IMR-90 (cell line): ENCODE measurements at regions not wholly inside any gene's neighbourhood (a gene's known extent, or its start where the extent isn't known, plus 50 kb on each side); places are given as distances from the start of the nearest gene placed in this dataset.

ENCODE experiments used
- ATAC-seq: fragments of 200-7000 bp; cut with Tn5 transposase; 2 replicates; pipeline ENCODE4 v1.9.1; 2020; ENCODE audit warnings: low read depth, mild to moderate bottlenecking, moderate library complexity
- BruUV-seq: library from RNA; stranded (reverse); fragments of 400-500 nt; replicated peaks from 2 replicates; lab custom pipeline; 2021; lab: Mats Ljungman, UMichigan
- CTCF ChIA-PET: fragments of 300-600 bp; formaldehyde crosslinking; extraction: SDS; loops from one replicate; lab custom pipeline; 2021; ENCODE audit warnings: antibody characterized with exemption; lab: Yijun Ruan, JAX
- POLR2A ChIA-PET: fragments of 300-600 bp; sonication (Branson Sonifier 250); formaldehyde crosslinking; loops from one replicate; lab custom pipeline; 2022; ENCODE audit warnings: antibody characterized with exemption; ENCODE audit not compliant: unreplicated experiment; lab: Charles Lee
- DNase-seq: peaks from one replicate; pipeline ENCODE4 v3.0.0; 2013
- H2AFZ ChIP-seq: replicated peaks from 2 replicates; pipeline ENCODE3; 2013; ENCODE audit warnings: low read length, mild to moderate bottlenecking; ENCODE audit not compliant: poor library complexity
- H2AK5ac ChIP-seq: 2 replicates; pipeline ENCODE4 v1.6.1; 2013; ENCODE audit warnings: low read depth, low read length, inconsistent platforms
- H2AK9ac ChIP-seq: replicated peaks from 2 replicates; pipeline ENCODE3; 2013; ENCODE audit warnings: mild to moderate bottlenecking, low read depth, low read length, moderate library complexity; ENCODE audit not compliant: poor library complexity
- H2BK120ac ChIP-seq: 2 replicates; pipeline ENCODE4 v1.6.1; 2013; ENCODE audit warnings: low read depth, low read length, inconsistent platforms
- H2BK15ac ChIP-seq: 3 replicates; pipeline ENCODE4 v1.6.1; 2013; ENCODE audit warnings: low read depth, low read length, inconsistent platforms
- H2BK20ac ChIP-seq: 2 replicates; pipeline ENCODE4 v1.6.1; 2013; ENCODE audit warnings: low read depth, mild to moderate bottlenecking, inconsistent platforms, low read length, moderate library complexity
- H2BK5ac ChIP-seq: 2 replicates; pipeline ENCODE4 v1.6.1; 2013; ENCODE audit warnings: mild to moderate bottlenecking, low read depth, low read length, inconsistent platforms; ENCODE audit not compliant: poor library complexity, severe bottlenecking
- H3K14ac ChIP-seq: replicated peaks from 2 replicates; pipeline ENCODE4 v1.6.1; 2013; ENCODE audit warnings: low read depth, low read length, inconsistent platforms
- H3K18ac ChIP-seq: 2 replicates; pipeline ENCODE4 v1.6.1; 2013; ENCODE audit warnings: low read depth, low read length, control low read depth
- H3K23ac ChIP-seq: 2 replicates; pipeline ENCODE4 v1.6.1; 2013; ENCODE audit warnings: low read depth, low read length, inconsistent platforms
- H3K27ac ChIP-seq: 2 replicates; pipeline ENCODE4 v1.5.1; 2013; ENCODE audit warnings: mild to moderate bottlenecking, control low read depth, low read length; ENCODE audit not compliant: insufficient read depth
- H3K27me3 ChIP-seq: 2 replicates; pipeline ENCODE4 v1.6.1; 2013; ENCODE audit warnings: low read length; ENCODE audit not compliant: control insufficient read depth, insufficient read depth
- H3K36me3 ChIP-seq: 2 replicates; pipeline ENCODE4 v1.6.1; 2013; ENCODE audit warnings: low read length, mixed read lengths; ENCODE audit not compliant: control insufficient read depth, insufficient read depth
- H3K4ac ChIP-seq: 2 replicates; pipeline ENCODE4 v1.6.1; 2013; ENCODE audit warnings: low read depth, low read length, inconsistent platforms
- H3K4me1 ChIP-seq: 2 replicates; pipeline ENCODE4 v1.6.1; 2013; ENCODE audit warnings: low read length, mixed read lengths; ENCODE audit not compliant: control insufficient read depth, insufficient read depth
- H3K4me2 ChIP-seq: 2 replicates; pipeline ENCODE4 v1.6.1; 2013; ENCODE audit warnings: low read depth, mild to moderate bottlenecking, control low read depth, low read length, moderate library complexity
- H3K4me3 ChIP-seq: 2 replicates; pipeline ENCODE4 v1.5.1; 2013; ENCODE audit warnings: low read depth, mild to moderate bottlenecking, control low read depth, low read length, moderate library complexity; ENCODE audit not compliant: insufficient read depth
- H3K56ac ChIP-seq: 2 replicates; pipeline ENCODE4 v1.6.1; 2013; ENCODE audit warnings: low read length, inconsistent platforms; ENCODE audit not compliant: insufficient read depth; ENCODE audit errors: extremely low read depth
- H3K79me1 ChIP-seq, 2 experiments: 2 replicates each; pipeline ENCODE4 v1.6.1; 2013; ENCODE audit warnings: low read length in 2 of 2, inconsistent platforms in 1 of 2, low read depth in 1 of 2
- H3K9ac ChIP-seq: 2 replicates; pipeline ENCODE4 v1.6.1; 2013; ENCODE audit warnings: low read depth, low read length, control low read depth
- H3K9me1 ChIP-seq: 2 replicates; pipeline ENCODE4 v1.6.1; 2013; ENCODE audit warnings: low read length, inconsistent platforms; ENCODE audit not compliant: insufficient read depth
- H3K9me3 ChIP-seq: 2 replicates; pipeline ENCODE4 v1.6.1; 2013; ENCODE audit warnings: low read length; ENCODE audit not compliant: control insufficient read depth, insufficient read depth
- H4K20me1 ChIP-seq: 2 replicates; pipeline ENCODE4 v1.6.1; 2013; ENCODE audit warnings: low read length, inconsistent platforms; ENCODE audit not compliant: insufficient read depth
- H4K5ac ChIP-seq: 2 replicates; pipeline ENCODE4 v1.6.1; 2013; ENCODE audit warnings: mild to moderate bottlenecking, low read depth, low read length, control low read depth
- H4K8ac ChIP-seq, 2 experiments: 2 replicates each; pipeline ENCODE4 v1.6.1; 2013; ENCODE audit warnings: low read depth in 2 of 2, low read length in 2 of 2, control low read depth in 1 of 2, inconsistent platforms in 1 of 2
- H4K91ac ChIP-seq: 2 replicates; pipeline ENCODE4 v1.6.1; 2013; ENCODE audit warnings: low read depth, low read length, inconsistent platforms; ENCODE audit not compliant: insufficient read depth
- CEBPB ChIP-seq: IDR thresholded peaks from 2 replicates; pipeline ENCODE4 v1.6.1; 2012; ENCODE audit warnings: low read depth, low read length, improper control_type of control experiment
- CHD1 ChIP-seq: IDR thresholded peaks from 2 replicates; pipeline ENCODE4 v1.6.1; 2012; ENCODE audit warnings: low read depth, low read length, improper control_type of control experiment
- ELK1 ChIP-seq: fragments of 150-350 bp; IDR thresholded peaks from 2 replicates; pipeline ENCODE4 v1.6.1; 2016; ENCODE audit warnings: low read depth, mild to moderate bottlenecking, low read length, moderate library complexity, borderline replicate concordance
- FOS ChIP-seq: fragments of 150-350 bp; IDR thresholded peaks from 2 replicates; pipeline ENCODE4 v1.6.1; 2016; ENCODE audit warnings: low read depth, low read length
- MAFK ChIP-seq: IDR thresholded peaks from 2 replicates; pipeline ENCODE4 v1.6.1; 2012; ENCODE audit warnings: low read depth, low read length, improper control_type of control experiment
- MAZ ChIP-seq: IDR thresholded peaks from 2 replicates; pipeline ENCODE4 v1.6.1; 2012; ENCODE audit warnings: low read depth, mild to moderate bottlenecking, low read length, improper control_type of control experiment, moderate library complexity, borderline replicate concordance
- MXI1 ChIP-seq: IDR thresholded peaks from 2 replicates; pipeline ENCODE4 v1.6.1; 2012; ENCODE audit warnings: low read depth, mild to moderate bottlenecking, low read length, moderate library complexity, borderline replicate concordance
- NFE2L2 ChIP-seq: fragments of 150-350 bp; IDR thresholded peaks from 2 replicates; pipeline ENCODE4 v1.6.1; 2016; ENCODE audit warnings: low read depth, mild to moderate bottlenecking, low read length
- POLR2A ChIP-seq: IDR thresholded peaks from 2 replicates; pipeline ENCODE4 v1.6.1; 2012; ENCODE audit warnings: mild to moderate bottlenecking, low read depth, low read length
- RAD21 ChIP-seq: IDR thresholded peaks from 2 replicates; pipeline ENCODE4 v1.6.1; 2012; ENCODE audit warnings: low read length, improper control_type of control experiment
- RCOR1 ChIP-seq: IDR thresholded peaks from 2 replicates; pipeline ENCODE4 v1.6.1; 2012; ENCODE audit warnings: mild to moderate bottlenecking, low read length, improper control_type of control experiment; ENCODE audit not compliant: insufficient replicate concordance
- RFX5 ChIP-seq: IDR thresholded peaks from 2 replicates; pipeline ENCODE4 v1.8.0; 2012; ENCODE audit warnings: low read depth, mild to moderate bottlenecking, low read length, moderate library complexity
- SMC3 ChIP-seq: fragments of 150-350 bp; IDR thresholded peaks from 2 replicates; pipeline ENCODE4 v1.6.1; 2016; ENCODE audit warnings: low read depth, mild to moderate bottlenecking, antibody characterized with exemption, low read length, moderate library complexity
- USF2 ChIP-seq: fragments of 150-350 bp; IDR thresholded peaks from 2 replicates; pipeline ENCODE4 v1.6.1; 2017; ENCODE audit warnings: mild to moderate bottlenecking, antibody characterized with exemption, low read length, low read depth
- WGBS, 2 experiments: methylation state at CpG; one replicate each; pipeline versions ENCODE4 v1.1.5 to v1.1.7; 2013; ENCODE audit warnings: missing lambda C conversion rate in 2 of 2; ENCODE audit not compliant: insufficient read length in 1 of 2; ENCODE audit errors: extremely low coverage in 2 of 2; 5-methylcytosine and 5-hydroxymethylcytosine counted together
- dilution Hi-C: fragments of 300-500 bp; cut with HindIII; formaldehyde crosslinking; loops from one replicate; pipeline ENCODE4 v1.14.3; 2018; ENCODE audit warnings: low sequenced_read_pairs; ENCODE audit not compliant: unreplicated experiment
- in situ Hi-C: fragments of 300-500 bp; cut with MboI; formaldehyde crosslinking; loops from 3 replicates; pipeline ENCODE4 v1.14.3; 2019; ENCODE audit warnings: low sequenced_read_pairs, inconsistent platforms, mixed read lengths
- intact Hi-C: fragments of 100-400 bp; cut with micrococcal nuclease; formaldehyde crosslinking; loops from 2 replicates; pipeline ENCODE4 v1.10.0; 2022
- TF ChIP-seq, protein P1 (sequence below): conservative IDR thresholded peaks from 2 replicates; pipeline ENCODE4 v1.5.1; 2012; ENCODE audit warnings: mild to moderate bottlenecking, low read depth, low read length, improper control_type of control experiment

GRCh38 chr16:86455116-86455515, 55.2 kb upstream of the FOXF1 start:
- DNase-seq, result peak; percentile 100
- peak; percentile 43 for ATAC-seq
- H3K36me3 ChIP-seq, result no peaks in the 10 kb centered on the region
- H2AK5ac ChIP-seq, result peak overlapping the region; percentile 98
- dilution Hi-C loops, result no loop called here
- in situ Hi-C loops, result loop anchor here (5.0 kb wide), 1 partner anchor 58 kb away; no protein-coding TSS in a partner anchor
- H2BK120ac ChIP-seq, result peak overlapping the region; percentile 92
- peak overlapping the region; percentile 35 to 89 for H4K8ac ChIP-seq
- peak overlapping the region; percentile 7; the same call in 1 of the 2 replicates for H3K9ac ChIP-seq
- H3K4me1 ChIP-seq, result peaks cover 24% of the 10 kb centered on the region
- H2BK15ac ChIP-seq, result peak overlapping the region; percentile 79; the same call in 1 of the 3 replicates
- peak overlapping the region; percentile 84 for H3K56ac ChIP-seq
- POLR2A ChIA-PET, result interaction anchor here (1.0 kb wide), 1 partner anchor 52 kb away, joined by 3 read pairs; no protein-coding TSS in a partner anchor
- intact Hi-C loops, result loop anchor here (5.0 kb wide), 3 partner anchors 153 to 383 kb away; no protein-coding TSS in a partner anchor
- H2AFZ ChIP-seq, result peak overlapping the region; percentile 78
- H4K5ac ChIP-seq, result peak overlapping the region; percentile 28
- H3K27ac ChIP-seq, result peak overlapping the region; percentile 88
- peak overlapping the region; percentile 83 for H2BK5ac ChIP-seq
- peak overlapping the region; percentile 9; the same call in 1 of the 2 replicates for H3K4me2 ChIP-seq
- H3K4me3 ChIP-seq, result no peak overlapping the region
- 45% methylated on average over 2 of the region's 10 CpGs; no CpG with 5 or more reads in 1 of the 2 experiments for WGBS, 2 experiments
- H3K4ac ChIP-seq, result peak overlapping the region; percentile 81
- H4K91ac ChIP-seq, result peak overlapping the region; percentile 87
- peaks cover 3% of the 10 kb centered on the region; the same call in 1 of the 2 replicates for H4K20me1 ChIP-seq
- H3K79me1 ChIP-seq, result peaks cover 4 to 26% of the 10 kb centered on the region in 2 experiments
- BruUV-seq, result no TSS peak
- peak overlapping the region; percentile 65 for H3K18ac ChIP-seq
- peak overlapping the region; percentile 7 for H2AK9ac ChIP-seq
- peak overlapping the region; percentile 61 for H3K14ac ChIP-seq
- H2BK20ac ChIP-seq, result peak overlapping the region; percentile 86
- H3K9me1 ChIP-seq, result peaks cover 15% of the 10 kb centered on the region
- H3K23ac ChIP-seq, result peak overlapping the region; percentile 20; the same call in 1 of the 2 replicates
- no peaks in the 10 kb centered on the region for H3K27me3 ChIP-seq
- CTCF ChIA-PET, result no interaction called here
- H3K9me3 ChIP-seq, result 0 out of 2 replicates have a peak, but pooled peaks cover 3% of the 10 kb centered on the region
- TF ChIP-seq NFE2L2 (peak; percentile 87), USF2 (0 out of 2 replicates have a peak, but pooled peaks have one; percentile 34), SMC3 (peak; percentile 22; the same call in 1 of the 2 replicates), FOS (peak; percentile 94), CHD1 (no peak), MXI1 (peak; percentile 77; the same call in 1 of the 2 replicates), RCOR1 (no peak), RFX5 (no peak), MAZ (no peak), ELK1 (no peak), POLR2A (0 out of 2 replicates have a peak, but pooled peaks have one; percentile 35), RAD21 (peak; percentile 18; the same call in 1 of the 2 replicates), MAFK (peak; percentile 6; the same call in 1 of the 2 replicates), CEBPB (no peak)
- TF ChIP-seq, protein P1, sequence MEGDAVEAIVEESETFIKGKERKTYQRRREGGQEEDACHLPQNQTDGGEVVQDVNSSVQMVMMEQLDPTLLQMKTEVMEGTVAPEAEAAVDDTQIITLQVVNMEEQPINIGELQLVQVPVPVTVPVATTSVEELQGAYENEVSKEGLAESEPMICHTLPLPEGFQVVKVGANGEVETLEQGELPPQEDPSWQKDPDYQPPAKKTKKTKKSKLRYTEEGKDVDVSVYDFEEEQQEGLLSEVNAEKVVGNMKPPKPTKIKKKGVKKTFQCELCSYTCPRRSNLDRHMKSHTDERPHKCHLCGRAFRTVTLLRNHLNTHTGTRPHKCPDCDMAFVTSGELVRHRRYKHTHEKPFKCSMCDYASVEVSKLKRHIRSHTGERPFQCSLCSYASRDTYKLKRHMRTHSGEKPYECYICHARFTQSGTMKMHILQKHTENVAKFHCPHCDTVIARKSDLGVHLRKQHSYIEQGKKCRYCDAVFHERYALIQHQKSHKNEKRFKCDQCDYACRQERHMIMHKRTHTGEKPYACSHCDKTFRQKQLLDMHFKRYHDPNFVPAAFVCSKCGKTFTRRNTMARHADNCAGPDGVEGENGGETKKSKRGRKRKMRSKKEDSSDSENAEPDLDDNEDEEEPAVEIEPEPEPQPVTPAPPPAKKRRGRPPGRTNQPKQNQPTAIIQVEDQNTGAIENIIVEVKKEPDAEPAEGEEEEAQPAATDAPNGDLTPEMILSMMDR, result no peak
